Keratinocyte (primary cell): ENCODE measurements at regions not wholly inside any gene's neighbourhood (a gene's known extent, or its start where the extent isn't known, plus 50 kb on each side); places are given as distances from the start of the nearest gene placed in this dataset.

ENCODE experiments used
- DNase-seq: peaks from one replicate; pipeline ENCODE4 v3.0.0-alpha.2; 2011; ENCODE audit warnings: low read depth, missing footprints, low spot score
- FAIRE-seq: peaks from 2 replicates; lab custom pipeline; 2011; peaks lifted over from hg19 to GRCh38; lab: Jason Lieb, UNC
- H2AFZ ChIP-seq: 2 replicates; pipeline ENCODE4 v1.6.0; 2012; ENCODE audit warnings: low read length, control low read depth, inconsistent platforms; ENCODE audit not compliant: control insufficient read depth
- H3K27ac ChIP-seq: 2 replicates; pipeline ENCODE4 v1.5.1; 2011; ENCODE audit warnings: low read length; ENCODE audit not compliant: control insufficient read depth, insufficient read depth
- H3K27me3 ChIP-seq: 3 replicates; pipeline ENCODE4 v1.6.0; 2011; ENCODE audit warnings: low read length; ENCODE audit not compliant: control insufficient read depth, insufficient read depth; ENCODE audit errors: extremely low read depth
- H3K36me3 ChIP-seq, 2 experiments: 2 replicates in 1 of 2; 3 replicates in 1 of 2; pipeline ENCODE4 v1.5.1; 2011; ENCODE audit warnings: low read length in 2 of 2, mild to moderate bottlenecking in 1 of 2; ENCODE audit not compliant: control insufficient read depth in 2 of 2, insufficient read depth in 2 of 2; ENCODE audit errors: extremely low read depth in 1 of 2
- H3K4me1 ChIP-seq: 3 replicates; pipeline ENCODE4 v1.5.1; 2011; ENCODE audit warnings: low read length; ENCODE audit not compliant: control insufficient read depth, insufficient read depth; ENCODE audit errors: extremely low read depth
- H3K4me2 ChIP-seq: 3 replicates; pipeline ENCODE4 v1.6.0; 2011; ENCODE audit warnings: low read depth, low read length; ENCODE audit not compliant: control insufficient read depth, insufficient read depth; ENCODE audit errors: extremely low read depth
- H3K4me3 ChIP-seq, 3 experiments: fragments of 200-600 bp in 1 of 3; sonication (generic) in 1 of 3; 2 replicates in 2 of 3; 3 replicates in 1 of 3; pipeline ENCODE4 v1.5.1; 2011 to 2016; ENCODE audit warnings: low read length in 3 of 3, mild to moderate bottlenecking in 3 of 3, control low read depth in 2 of 3, inconsistent platforms in 1 of 3, low read depth in 1 of 3, mixed read lengths in 1 of 3, mixed run types in 1 of 3, moderate library complexity in 1 of 3; ENCODE audit not compliant: control insufficient read depth in 2 of 3, insufficient read depth in 2 of 3; ENCODE audit errors: extremely low read depth in 1 of 3
- H3K79me2 ChIP-seq: 2 replicates; pipeline ENCODE4 v1.6.0; 2012; ENCODE audit warnings: low read length; ENCODE audit not compliant: control insufficient read depth, insufficient read depth
- H3K9ac ChIP-seq: 3 replicates; pipeline ENCODE4 v1.6.0; 2011; ENCODE audit warnings: low read length; ENCODE audit not compliant: control insufficient read depth, insufficient read depth; ENCODE audit errors: extremely low read depth
- H3K9me1 ChIP-seq: 3 replicates; pipeline ENCODE4 v1.6.0; 2011; ENCODE audit warnings: low read length; ENCODE audit not compliant: control insufficient read depth, insufficient read depth; ENCODE audit errors: extremely low read depth
- H3K9me3 ChIP-seq: 2 replicates; pipeline ENCODE4 v1.5.1; 2012; ENCODE audit warnings: low read depth, low read length; ENCODE audit not compliant: control insufficient read depth
- H4K20me1 ChIP-seq: 3 replicates; pipeline ENCODE4 v1.6.0; 2011; ENCODE audit warnings: low read length; ENCODE audit not compliant: control insufficient read depth, insufficient read depth; ENCODE audit errors: extremely low read depth
- CTCF ChIP-seq, 3 experiments: IDR thresholded peaks in 1 of 3; conservative IDR thresholded peaks in 1 of 3; optimal IDR thresholded peaks in 1 of 3; 2 replicates in 2 of 3; 3 replicates in 1 of 3; pipeline versions ENCODE3 to v1.5.1; 2011; ENCODE audit warnings: low read length in 3 of 3, mild to moderate bottlenecking in 3 of 3, moderate library complexity in 2 of 3, control low read depth in 1 of 3, inconsistent platforms in 1 of 3; ENCODE audit not compliant: insufficient read depth in 2 of 3; ENCODE audit errors: extremely low read depth in 1 of 3
- EZH2 ChIP-seq: IDR thresholded peaks from one replicate; pipeline ENCODE4 v1.6.1; 2012; ENCODE audit warnings: inconsistent platforms, mild to moderate bottlenecking, low read length, moderate library complexity
- dilution Hi-C: fragments of 300-500 bp; cut with MboI; formaldehyde crosslinking; loops from one replicate; pipeline ENCODE4 v1.7.0; 2020; ENCODE audit warnings: low sequenced_read_pairs; ENCODE audit not compliant: extremely low pct_ligation_motif_present

GRCh38 chr6:1250489-1251197 lies 61.3 kb upstream of the FOXQ1 start:
- H3K36me3 ChIP-seq, result no peaks in the 10 kb centered on the region
- no peak overlapping the region for H3K4me2 ChIP-seq
- H3K27me3 ChIP-seq, result no peaks in the 10 kb centered on the region
- no peaks in the 10 kb centered on the region for H4K20me1 ChIP-seq
- dilution Hi-C loops, result no loop called here
- no peak overlapping the region for H3K9ac ChIP-seq
- TF ChIP-seq CTCF (optimal IDR thresholded peaks at IDR 0.05 in 1 of 3, IDR thresholded peaks at IDR 0.05 in 1 of 3, conservative IDR thresholded peaks at IDR 0.05 in 1 of 3; ENCODE audit: extremely low read depth in 1 of 3, insufficient read depth in 2 of 3, low read length in 3 of 3), result no peak
- no peak for TF ChIP-seq EZH2
- no peaks in the 10 kb centered on the region for H3K79me2 ChIP-seq
- no peak for DNase-seq
- H3K9me1 ChIP-seq, result no peaks in the 10 kb centered on the region
- no peaks in the 10 kb centered on the region for H3K9me3 ChIP-seq
- H3K4me1 ChIP-seq, result no peaks in the 10 kb centered on the region
- no peak for FAIRE-seq
- no peak overlapping the region for H3K27ac ChIP-seq
- no peak overlapping the region for H3K4me3 ChIP-seq
- H2AFZ ChIP-seq, result no peak overlapping the region

- FAIRE-seq (no peak), DNase-seq (no peak)
- Histone ChIP-seq H4K20me1 (no peaks in the 10 kb centered on the region), H3K4me3 (no peak overlapping the region), H3K4me2 (no peak overlapping the region), H3K9ac (no peak overlapping the region), H3K27me3 (no peaks in the 10 kb centered on the region), H3K27ac (no peak overlapping the region), H3K9me3 (no peaks in the 10 kb centered on the region), H3K4me1 (no peaks in the 10 kb centered on the region), H3K9me1 (no peaks in the 10 kb centered on the region), H2AFZ (no peak overlapping the region), H3K36me3 (no peaks in the 10 kb centered on the region), H3K79me2 (no peaks in the 10 kb centered on the region)
- TF ChIP-seq CTCF (optimal IDR thresholded peaks at IDR 0.05 in 1 of 3, IDR thresholded peaks at IDR 0.05 in 1 of 3, conservative IDR thresholded peaks at IDR 0.05 in 1 of 3; ENCODE audit: extremely low read depth in 1 of 3, insufficient read depth in 2 of 3, low read length in 3 of 3), result no peak
- no peak for TF ChIP-seq EZH2
- dilution Hi-C loops, result no loop called here
Measured at GRCh38 chr6:1247894-1248293, 64.0 kb upstream of the FOXQ1 start.
